ENCODE measurements at regions not wholly inside any gene's neighbourhood (a gene's known extent, or its start where the extent isn't known, plus 50 kb on each side); places are given as distances from the start of the nearest gene placed in this dataset.

GRCh38 chr4:146098978-146099377 lies 76.5 kb upstream of the LSM6 start:
- Histone ChIP-seq H3K9me3 (replicated peaks) (no peaks in the 10 kb centered on the region), H3K4me3 (no peak overlapping the region), H3K4me1 (no peaks in the 10 kb centered on the region), H3K27me3 (no peaks in the 10 kb centered on the region), H3K27ac (no peak overlapping the region), H3K36me3 (no peaks in the 10 kb centered on the region)
- no peak for DNase-seq

- H3K27ac ChIP-seq = no peak overlapping the region
These were observed 77.1 kb upstream of the LSM6 start for GRCh38 chr4:146098397-146098796.

DNA sequence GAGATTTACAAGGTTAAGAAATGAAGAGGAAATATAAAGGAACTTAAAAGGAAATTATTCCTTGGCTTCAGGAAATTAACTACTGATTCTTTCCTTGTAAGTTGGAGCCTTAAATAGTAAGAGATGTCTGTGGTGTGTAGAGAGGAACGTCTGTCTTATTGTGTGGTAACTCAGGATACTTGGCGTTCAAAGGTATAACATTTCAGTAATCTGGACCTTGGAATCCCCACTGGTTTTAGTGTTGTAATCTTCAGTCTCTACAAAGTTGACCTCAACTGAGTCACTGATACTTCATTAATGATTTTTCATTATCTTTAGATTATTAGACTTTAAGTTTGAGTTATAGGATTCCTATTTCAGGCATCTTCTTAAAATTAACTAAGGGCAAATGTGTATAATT lies 79.1 kb upstream of the LSM6 start:
- Histone ChIP-seq H3K27ac (no peak overlapping the region), H3K9me3 (replicated peaks) (no peaks in the 10 kb centered on the region), H3K4me1 (no peaks in the 10 kb centered on the region), H3K4me3 (no peak overlapping the region), H3K36me3 (no peaks in the 10 kb centered on the region), H3K27me3 (no peaks in the 10 kb centered on the region)
- no peak for DNase-seq

More at GRCh38 chr4:146098397-146098796, 77.1 kb upstream of the LSM6 start:
- H3K9me3 ChIP-seq (replicated peaks) = no peaks in the 10 kb centered on the region
- no peaks in the 10 kb centered on the region for H3K4me1 ChIP-seq
- DNase-seq = no peak
- H3K36me3 ChIP-seq = no peaks in the 10 kb centered on the region
- H3K4me3 ChIP-seq = no peak overlapping the region
- no peaks in the 10 kb centered on the region for H3K27me3 ChIP-seq

GRCh38 chr4:146095860-146096259 lies 79.7 kb upstream of the LSM6 start:
- H3K4me3 ChIP-seq = no peak overlapping the region
- no peaks in the 10 kb centered on the region for H3K36me3 ChIP-seq
- no peaks in the 10 kb centered on the region for H3K9me3 ChIP-seq (replicated peaks)
- no peaks in the 10 kb centered on the region for H3K27me3 ChIP-seq
- H3K27ac ChIP-seq = no peak overlapping the region
- no peak for DNase-seq
- H3K4me1 ChIP-seq = no peaks in the 10 kb centered on the region

DNA sequence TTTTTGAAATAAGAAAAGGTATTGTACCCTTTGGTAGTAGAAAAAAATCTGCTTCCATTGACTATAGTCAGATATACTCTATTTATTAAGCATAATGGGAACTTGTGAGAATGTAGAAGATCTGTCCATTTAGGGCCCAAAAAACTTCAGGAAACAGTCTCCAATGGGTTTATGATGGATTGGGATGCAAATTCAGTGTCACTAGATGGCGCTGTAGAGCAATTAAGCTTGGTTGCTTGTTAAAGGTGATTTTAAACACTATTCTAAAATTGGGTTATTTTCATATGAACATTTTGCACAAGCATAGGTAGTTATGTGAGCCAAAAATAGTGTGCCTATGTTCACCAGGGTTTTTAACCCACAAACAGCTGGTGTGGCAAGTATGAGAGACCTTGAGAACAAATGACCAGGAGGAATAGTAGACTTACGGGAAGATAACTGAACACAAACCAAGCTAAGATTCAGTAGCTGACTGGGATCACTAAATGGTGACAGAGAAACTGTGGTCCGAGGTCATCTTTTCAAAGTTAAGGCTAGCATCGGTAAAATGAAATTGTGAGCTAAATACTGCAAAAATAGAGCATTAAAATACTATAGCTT lies 80.3 kb upstream of the LSM6 start:
- DNase-seq = peak; percentile 21 to 67
- Histone ChIP-seq H3K36me3 (no peaks in the 10 kb centered on the region), H3K27me3 (no peaks in the 10 kb centered on the region), H3K4me3 (no peak overlapping the region), H3K9me3 (replicated peaks) (no peaks in the 10 kb centered on the region), H3K4me1 (no peaks in the 10 kb centered on the region), H3K27ac (no peak overlapping the region)

GRCh38 chr4:146088690-146089089 lies 86.8 kb upstream of the LSM6 start:
- Histone ChIP-seq H3K4me1 (no peaks in the 10 kb centered on the region), H3K9me3 (replicated peaks) (no peaks in the 10 kb centered on the region)

DNA sequence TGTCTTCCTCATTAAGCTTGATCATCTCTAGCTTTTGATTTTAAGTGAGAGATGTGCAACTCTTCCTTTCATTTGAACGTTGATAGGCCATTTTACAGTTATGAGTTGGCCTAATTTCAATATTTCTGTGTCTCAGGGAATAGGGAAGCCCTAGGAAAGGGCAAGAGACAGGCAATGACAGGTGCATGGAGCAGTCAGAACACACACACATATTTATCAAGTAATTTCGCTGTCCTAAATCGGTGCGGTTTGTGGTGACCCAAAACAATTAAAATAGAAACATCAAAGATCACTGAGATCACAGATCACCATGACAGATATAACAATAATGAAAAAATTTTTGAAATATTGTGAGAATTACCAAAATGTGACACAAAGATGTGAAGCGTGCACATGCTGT lies 87.7 kb upstream of the LSM6 start:
- H3K4me3 ChIP-seq = no peak overlapping the region
- no peaks in the 10 kb centered on the region for H3K27me3 ChIP-seq
- no peaks in the 10 kb centered on the region for H3K9me3 ChIP-seq (replicated peaks)
- DNase-seq = peak; percentile 17 to 47
- no peak overlapping the region for H3K27ac ChIP-seq
- H3K36me3 ChIP-seq = no peaks in the 10 kb centered on the region
- no peaks in the 10 kb centered on the region for H3K4me1 ChIP-seq

More at GRCh38 chr4:146088690-146089089, 86.8 kb upstream of the LSM6 start:
- DNase-seq = no peak
- H3K36me3 ChIP-seq = no peaks in the 10 kb centered on the region
- H3K27ac ChIP-seq = no peak overlapping the region
- H3K4me3 ChIP-seq = no peak overlapping the region
- H3K27me3 ChIP-seq = no peaks in the 10 kb centered on the region

- Histone ChIP-seq H3K36me3 (no peaks in the 10 kb centered on the region), H3K4me1 (no peaks in the 10 kb centered on the region), H3K9me3 (replicated peaks) (no peaks in the 10 kb centered on the region), H3K27ac (no peak overlapping the region), H3K4me3 (no peak overlapping the region), H3K27me3 (no peaks in the 10 kb centered on the region)
- no peak for DNase-seq
These were observed 99.4 kb upstream of the LSM6 start for GRCh38 chr4:146076081-146076480.

- DNase-seq = no peak
- Histone ChIP-seq H3K4me1 (no peaks in the 10 kb centered on the region), H3K4me3 (no peak overlapping the region)
These were observed 102.0 kb upstream of the LSM6 start for GRCh38 chr4:146073517-146073916.

GRCh38 chr4:146072376-146072775 lies 103.1 kb upstream of the LSM6 start:
- no peak for DNase-seq
- Histone ChIP-seq H3K9me3 (replicated peaks) (no peaks in the 10 kb centered on the region), H3K36me3 (no peaks in the 10 kb centered on the region), H3K27me3 (no peaks in the 10 kb centered on the region), H3K4me3 (no peak overlapping the region), H3K4me1 (no peaks in the 10 kb centered on the region), H3K27ac (no peak overlapping the region)

More at GRCh38 chr4:146073517-146073916, 102.0 kb upstream of the LSM6 start:
- Histone ChIP-seq H3K9me3 (replicated peaks) (no peaks in the 10 kb centered on the region), H3K27ac (no peak overlapping the region), H3K36me3 (no peaks in the 10 kb centered on the region), H3K27me3 (no peaks in the 10 kb centered on the region)

DNA sequence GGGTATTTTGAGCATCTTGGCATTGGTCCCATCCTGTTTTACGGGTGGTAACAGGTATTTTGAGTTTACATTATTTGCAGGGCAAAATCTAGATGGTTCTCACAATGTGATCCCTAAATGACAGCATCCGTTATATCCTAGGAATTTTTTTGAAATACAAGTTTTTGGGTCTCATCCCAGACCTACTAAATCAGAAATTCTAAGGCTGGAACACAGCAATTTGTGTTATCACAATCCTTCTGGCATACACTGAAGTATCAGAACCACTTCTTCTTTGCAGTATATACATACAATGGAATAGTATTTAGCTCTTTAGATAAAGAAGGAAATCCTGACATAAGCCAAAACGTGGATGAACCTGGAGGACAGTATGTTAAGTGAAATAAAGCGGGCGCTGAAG lies 104.1 kb upstream of the LSM6 start:
- Histone ChIP-seq H3K4me3 (no peak overlapping the region), H3K9me3 (replicated peaks) (no peaks in the 10 kb centered on the region), H3K27ac (no peak overlapping the region), H3K27me3 (no peaks in the 10 kb centered on the region), H3K36me3 (no peaks in the 10 kb centered on the region), H3K4me1 (no peaks in the 10 kb centered on the region)
- no peak for DNase-seq

- no peaks in the 10 kb centered on the region for H3K27me3 ChIP-seq
- no peak overlapping the region for H3K27ac ChIP-seq
- H3K4me1 ChIP-seq = no peaks in the 10 kb centered on the region
- no peaks in the 10 kb centered on the region for H3K9me3 ChIP-seq (replicated peaks)
- H3K36me3 ChIP-seq = no peaks in the 10 kb centered on the region
- H3K4me3 ChIP-seq = no peak overlapping the region
- DNase-seq = no peak
These were observed 112.4 kb upstream of the LSM6 start for GRCh38 chr4:146063143-146063542.

- H3K4me1 ChIP-seq = no peaks in the 10 kb centered on the region
- H3K36me3 ChIP-seq = no peaks in the 10 kb centered on the region
- DNase-seq = no peak
- no peak overlapping the region for H3K4me3 ChIP-seq
- no peak overlapping the region for H3K27ac ChIP-seq
- no peaks in the 10 kb centered on the region for H3K27me3 ChIP-seq
- no peaks in the 10 kb centered on the region for H3K9me3 ChIP-seq (replicated peaks)
These were observed 113.2 kb upstream of the LSM6 start for GRCh38 chr4:146062340-146062739.

DNA sequence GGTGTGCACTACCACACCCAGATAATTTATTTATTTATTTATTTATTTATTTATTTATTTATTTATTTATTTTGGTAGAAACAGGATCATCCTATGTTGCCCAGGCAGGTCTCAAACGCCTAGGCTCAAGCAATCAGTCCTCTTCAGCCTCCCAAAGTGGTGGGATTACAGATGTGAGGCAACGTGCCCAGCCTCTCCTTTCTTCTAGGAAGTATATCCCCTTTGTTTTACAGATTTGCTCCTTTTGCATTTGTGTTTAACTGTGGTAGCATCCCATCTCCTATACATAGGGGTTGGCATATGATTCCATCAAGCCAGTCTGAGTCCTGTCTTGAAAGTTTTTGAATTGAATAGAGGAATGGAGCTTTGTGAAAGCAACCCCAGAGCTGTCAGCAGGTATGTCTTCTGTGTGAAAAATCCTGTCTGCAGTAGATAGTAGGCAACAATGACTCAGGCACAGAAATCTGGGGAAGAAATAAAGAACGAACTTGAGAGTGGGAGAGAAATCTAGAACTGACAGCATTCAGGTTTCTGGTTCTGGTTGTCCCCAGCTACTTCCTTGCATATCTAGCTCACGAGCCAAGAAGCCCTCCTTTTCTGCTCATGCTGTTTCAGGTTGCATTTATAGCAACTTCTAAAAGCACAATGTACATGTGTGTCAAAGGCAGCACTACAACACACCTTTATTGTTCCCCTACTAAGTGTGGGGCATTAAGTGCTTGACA lies 113.7 kb upstream of the LSM6 start:
- Histone ChIP-seq H3K27me3 (no peaks in the 10 kb centered on the region), H3K4me1 (no peaks in the 10 kb centered on the region), H3K9me3 (replicated peaks) (no peaks in the 10 kb centered on the region), H3K4me3 (no peak overlapping the region), H3K27ac (no peak overlapping the region), H3K36me3 (no peaks in the 10 kb centered on the region)
- DNase-seq = no peak

- no peaks in the 10 kb centered on the region for H3K4me1 ChIP-seq
- DNase-seq = no peak
- H3K27me3 ChIP-seq = no peaks in the 10 kb centered on the region
- no peak overlapping the region for H3K27ac ChIP-seq
- H3K36me3 ChIP-seq = no peaks in the 10 kb centered on the region
- no peaks in the 10 kb centered on the region for H3K9me3 ChIP-seq (replicated peaks)
- no peak overlapping the region for H3K4me3 ChIP-seq
These were observed 115.7 kb upstream of the LSM6 start for GRCh38 chr4:146059865-146060264.

DNA sequence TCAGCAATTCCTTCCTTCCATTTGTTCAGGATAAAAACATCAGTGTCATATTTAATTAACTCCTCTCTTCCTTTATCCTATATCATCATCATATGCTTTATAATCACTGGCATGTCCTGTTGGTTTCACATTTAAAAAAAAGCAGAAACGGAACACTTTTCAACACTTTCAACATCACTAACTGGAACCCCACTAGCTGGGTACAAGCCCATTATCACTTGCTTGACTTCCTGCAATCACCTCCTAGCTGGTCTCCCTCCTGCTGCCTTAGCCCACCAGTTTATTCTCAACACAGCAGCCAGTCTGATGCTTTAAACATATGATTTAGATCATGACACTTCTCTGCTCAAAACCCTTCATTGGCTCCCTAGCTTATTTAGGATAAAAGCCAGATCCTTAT lies 116.4 kb upstream of the LSM6 start:
- H3K27me3 ChIP-seq = no peaks in the 10 kb centered on the region
- no peak overlapping the region for H3K4me3 ChIP-seq
- H3K9me3 ChIP-seq (replicated peaks) = no peaks in the 10 kb centered on the region
- no peaks in the 10 kb centered on the region for H3K4me1 ChIP-seq
- no peak overlapping the region for H3K27ac ChIP-seq
- H3K36me3 ChIP-seq = no peaks in the 10 kb centered on the region
- no peak for DNase-seq
